GM18519 (cell line): ENCODE measurements at regions not wholly inside any gene's neighbourhood (a gene's known extent, or its start where the extent isn't known, plus 50 kb on each side); places are given as distances from the start of the nearest gene placed in this dataset.
"Not testable (repeated sequence)": the region's sequence is repeated elsewhere in the genome, so short reads cannot be mapped to it uniquely, and the experiment has no call there.

Source experiments
- ATAC-seq: cut with Tn5 transposase; IDR thresholded peaks from one replicate; pipeline ENCODE4 v1.9.1; 2021; ENCODE audit warnings: mild to moderate bottlenecking, moderate library complexity; ENCODE audit not compliant: unreplicated experiment, low FRiP score

- no peak for ATAC-seq
These were observed 159.0 kb upstream of the NRP1 start for GRCh38 chr10:33493497-33493896.

DNA sequence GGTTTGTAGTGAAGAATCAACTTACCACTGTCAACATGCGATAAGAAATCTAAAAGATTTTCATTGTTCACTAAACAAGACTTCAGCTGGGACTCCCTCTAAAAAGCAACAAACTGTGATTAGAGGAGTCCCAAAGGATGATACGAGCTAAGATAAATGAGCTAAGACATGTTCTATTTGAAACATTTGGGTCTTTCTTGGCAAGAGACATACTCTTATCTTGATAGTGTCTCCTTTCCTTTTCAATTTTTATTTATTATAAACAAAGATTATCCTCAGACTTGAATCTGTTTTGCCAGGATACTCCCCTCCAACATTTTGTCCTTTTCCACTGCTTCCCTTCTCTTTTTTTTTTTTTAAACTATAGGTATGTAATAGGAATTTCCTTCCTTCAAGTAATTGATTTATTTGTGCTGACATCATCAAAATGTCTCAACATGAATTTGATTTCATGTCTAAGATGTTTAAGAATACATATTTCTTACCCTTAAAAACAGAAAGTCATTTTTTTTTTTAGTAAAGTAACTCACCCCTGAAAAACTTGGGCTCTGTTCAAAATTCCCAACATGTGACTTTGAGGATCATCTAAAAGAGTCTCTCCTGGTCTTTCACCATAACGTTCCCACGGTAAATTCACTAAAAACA is 158.4 kb upstream of the NRP1 start:
- ATAC-seq = no peak

GRCh38 chr10:33489501-33490176 is 155.2 kb upstream of the NRP1 start:
- no peak for ATAC-seq

- no peak for ATAC-seq
These were observed 152.7 kb upstream of the NRP1 start for GRCh38 chr10:33487014-33487776.

- ATAC-seq = no peak
These were observed 150.8 kb upstream of the NRP1 start for GRCh38 chr10:33485276-33485675.

- ATAC-seq = no peak
These were observed 150.3 kb upstream of the NRP1 start for GRCh38 chr10:33484787-33485186.

DNA sequence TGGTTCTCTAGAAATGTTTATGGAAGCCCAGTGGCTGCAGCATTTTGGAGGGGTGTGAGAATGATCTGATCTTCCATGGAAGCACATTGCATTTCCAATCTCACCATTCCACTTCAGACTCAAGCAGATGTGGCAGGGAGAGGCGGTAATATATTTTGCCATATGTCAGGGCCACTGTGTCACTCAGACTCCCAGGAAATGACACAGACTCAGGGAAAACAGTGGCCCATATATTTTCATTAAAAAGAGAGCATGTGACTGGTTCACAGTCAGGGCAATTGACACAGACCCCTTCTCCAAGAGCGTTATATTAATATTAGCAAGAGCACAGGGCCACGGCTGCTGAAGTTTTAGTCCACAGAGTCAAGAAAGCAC is 149.3 kb upstream of the NRP1 start:
- ATAC-seq = no peak

- no peak for ATAC-seq
These were observed 148.8 kb upstream of the NRP1 start for GRCh38 chr10:33483124-33483815.

DNA sequence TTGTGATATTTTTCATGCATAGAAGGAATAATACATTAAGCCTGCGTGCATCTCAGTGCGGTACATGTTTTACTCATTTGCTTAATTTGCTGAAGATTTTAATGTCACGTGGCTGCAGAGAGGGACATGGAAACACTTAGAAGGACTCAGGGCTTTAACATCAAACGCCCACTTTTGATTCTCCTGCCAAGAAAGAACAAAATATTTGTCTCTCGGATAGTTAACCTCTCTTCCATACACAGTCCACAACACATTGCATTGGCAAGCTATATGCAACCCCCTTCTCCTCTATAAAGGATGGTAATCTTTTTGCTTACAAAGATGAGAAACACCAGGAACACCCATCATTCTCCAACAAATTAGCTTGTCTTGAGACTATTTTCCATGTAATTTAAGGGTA is 148.0 kb upstream of the NRP1 start:
- ATAC-seq = no peak

DNA sequence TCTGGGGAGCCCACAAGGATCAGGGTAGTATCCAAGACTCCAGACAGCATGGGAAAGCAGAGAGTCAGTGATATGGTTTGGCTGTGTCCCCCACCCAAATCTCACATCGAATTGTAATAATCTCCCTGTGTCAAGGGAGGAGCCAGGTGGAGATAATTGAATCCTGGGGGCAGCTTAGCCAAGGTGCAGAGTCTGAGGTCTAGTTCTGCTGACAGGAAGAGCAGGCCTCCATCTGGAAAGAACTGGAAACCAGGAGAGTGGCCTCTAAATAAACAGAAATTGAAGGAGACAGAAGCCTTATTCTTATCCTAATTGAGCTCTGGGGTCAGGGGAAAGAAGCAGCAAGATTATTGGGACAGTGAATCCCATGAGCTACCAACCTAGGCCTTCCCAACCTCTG is 146.7 kb upstream of the NRP1 start:
- ATAC-seq = no peak

DNA sequence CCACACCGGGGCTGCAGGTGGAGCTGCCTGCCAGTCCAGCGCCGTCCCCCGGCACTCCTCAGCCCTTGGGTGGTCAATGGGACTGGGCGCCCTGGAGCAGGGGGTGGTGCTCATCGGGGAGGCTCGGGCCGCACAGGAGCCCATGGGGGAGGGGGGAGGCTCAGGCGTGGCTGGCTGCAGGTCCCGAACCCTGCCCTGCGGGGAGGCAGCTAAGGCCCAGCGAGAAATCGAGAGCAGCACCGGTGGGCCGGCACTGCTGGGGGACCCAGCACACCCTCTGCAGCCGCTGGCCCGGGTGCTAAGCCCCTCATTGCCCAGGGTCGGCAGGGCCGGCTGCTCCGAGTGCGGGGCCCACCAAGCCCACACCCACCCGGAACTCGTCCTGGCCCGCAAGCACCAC is 145.9 kb upstream of the NRP1 start:
- ATAC-seq = not testable (repeated sequence)

- no peak for ATAC-seq
These were observed 144.2 kb upstream of the NRP1 start for GRCh38 chr10:33478675-33479125.

DNA sequence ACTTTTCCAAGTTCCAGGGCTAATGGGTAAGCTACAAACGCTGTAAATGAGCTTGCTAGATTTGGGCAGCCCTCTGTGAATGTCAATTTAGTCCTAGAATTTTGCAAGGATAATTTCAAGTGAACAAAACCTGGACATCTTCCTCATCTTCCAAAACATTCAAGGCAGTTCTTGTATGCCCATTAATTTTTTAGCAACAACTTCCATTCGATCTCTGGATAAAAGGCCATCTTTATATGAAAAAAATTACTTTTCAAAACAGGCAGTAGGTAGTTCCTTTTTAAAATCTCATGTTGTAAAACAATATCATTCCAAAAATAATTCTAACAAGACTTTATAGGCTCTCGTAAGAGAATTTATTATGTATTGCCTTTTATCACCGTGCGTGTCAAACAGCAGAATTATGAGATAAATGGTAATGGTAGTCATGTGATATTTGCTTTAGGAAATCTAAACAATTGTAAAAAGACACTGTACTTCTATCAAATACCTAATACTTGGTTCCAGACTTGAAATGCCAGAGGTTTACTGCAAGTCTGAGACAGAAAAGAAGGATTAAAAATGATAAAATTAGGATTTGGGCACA is 143.7 kb upstream of the NRP1 start:
- ATAC-seq = no peak

- ATAC-seq = no peak
These were observed 143.0 kb upstream of the NRP1 start for GRCh38 chr10:33477291-33478088.

DNA sequence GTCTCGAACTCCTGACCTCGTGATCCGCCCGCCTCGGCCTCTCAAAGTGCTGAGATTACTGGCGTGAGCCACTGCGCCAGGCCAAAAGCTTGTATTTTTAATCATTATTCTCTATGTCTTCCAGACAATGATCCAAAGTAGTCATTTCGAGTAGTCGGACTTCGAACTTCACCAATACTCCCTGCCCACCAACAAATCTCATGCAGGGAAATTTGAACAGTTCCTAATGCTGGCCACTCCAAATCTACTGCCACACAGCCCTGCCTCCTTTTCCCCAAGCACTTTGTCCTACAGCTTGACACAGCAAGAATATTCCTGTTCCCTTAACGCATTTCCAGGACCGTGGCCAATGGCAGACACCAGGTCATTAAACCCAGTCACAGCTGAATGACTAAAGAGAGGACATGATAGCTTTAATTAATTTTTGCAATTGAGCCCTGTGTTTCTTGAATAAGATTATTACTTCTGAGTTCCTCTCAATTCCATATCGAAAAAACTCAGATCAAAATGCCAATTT is 142.3 kb upstream of the NRP1 start:
- ATAC-seq = no peak

DNA sequence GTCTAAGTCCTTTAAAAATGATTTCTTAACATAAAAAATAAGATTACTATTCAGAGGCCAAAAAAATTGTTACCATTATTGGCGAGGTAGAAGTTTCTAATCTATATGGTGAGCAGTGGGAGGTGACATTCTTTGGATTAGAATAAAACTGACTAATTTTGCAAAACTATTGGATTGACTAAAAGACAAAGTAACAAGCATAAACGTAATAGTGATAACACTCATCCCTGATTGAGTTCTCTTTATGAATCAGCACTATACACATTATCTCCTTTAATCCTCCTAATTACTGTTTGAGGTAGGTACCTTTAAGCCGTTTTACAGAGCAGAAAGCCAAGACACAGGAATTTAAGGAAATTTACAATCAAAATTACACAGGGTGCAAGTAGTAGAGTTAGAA is 139.2 kb upstream of the NRP1 start:
- no peak for ATAC-seq

GRCh38 chr10:33468006-33468405 is 133.5 kb upstream of the NRP1 start:
- not testable (repeated sequence) for ATAC-seq

- no peak for ATAC-seq
These were observed 131.3 kb upstream of the NRP1 start for GRCh38 chr10:33465747-33466146.

DNA sequence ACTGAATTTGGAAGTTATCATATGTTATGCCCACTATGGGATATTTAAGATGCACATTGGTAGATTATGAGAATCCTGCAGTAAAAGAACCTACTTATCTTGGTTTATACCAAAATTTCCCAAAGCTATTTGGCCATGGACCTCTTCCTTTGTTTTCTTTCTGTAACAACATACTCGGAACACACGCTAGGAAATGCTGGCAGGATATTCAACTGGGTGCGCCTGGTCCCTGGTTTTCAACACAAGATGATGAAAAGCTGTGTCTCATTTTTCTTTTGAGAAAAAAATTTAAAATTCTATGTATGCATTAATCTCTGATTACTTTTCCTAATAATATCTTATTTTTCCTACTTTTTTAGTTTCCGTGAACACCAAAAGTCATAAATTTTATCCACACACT is 128.5 kb upstream of the NRP1 start:
- no peak for ATAC-seq

DNA sequence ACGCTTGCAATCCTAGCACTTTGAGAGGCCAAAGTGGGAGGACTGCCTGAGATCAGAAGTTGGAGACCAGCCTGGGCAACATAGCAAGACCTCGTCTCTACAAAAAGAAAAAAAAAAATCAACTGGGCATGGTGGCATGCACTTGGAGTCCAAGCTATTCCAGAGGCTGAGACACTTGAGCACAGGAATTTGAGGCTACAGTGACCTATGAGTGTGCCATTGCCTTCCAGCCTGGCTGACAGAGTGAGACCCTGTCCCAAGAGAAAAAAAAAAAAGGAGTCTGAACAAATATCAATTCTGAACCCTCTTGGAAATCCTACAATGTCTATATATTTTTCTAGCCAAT is 126.8 kb upstream of the NRP1 start:
- no peak for ATAC-seq
